ENCODE measurements at regions not wholly inside any gene's neighbourhood (a gene's known extent, or its start where the extent isn't known, plus 50 kb on each side); places are given as distances from the start of the nearest gene placed in this dataset.

DNA sequence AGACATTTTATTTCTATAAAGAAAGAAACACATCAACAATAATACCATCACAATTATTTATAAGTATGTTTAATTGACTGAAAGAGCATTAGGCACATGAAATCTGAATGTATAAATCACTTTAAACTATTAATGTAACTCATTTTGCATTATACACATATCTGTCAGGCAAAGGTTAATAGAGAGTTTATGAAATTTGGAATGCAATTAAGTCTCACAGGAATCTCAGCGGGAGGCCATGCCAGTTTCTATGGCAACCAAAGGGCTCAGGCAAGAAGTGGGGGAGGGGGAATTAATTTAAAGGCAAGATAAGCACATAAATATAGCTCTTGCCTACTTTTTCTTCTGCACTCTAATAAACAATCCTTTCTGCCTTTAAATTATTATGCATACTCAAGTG lies 152.6 kb downstream of the SLC16A9 start:
- no peak overlapping the region for H2AFZ ChIP-seq
- TF ChIP-seq EZH2 (IDR thresholded peaks at IDR 0.05; ENCODE audit: low read depth), result no peak
- TF ChIP-seq, protein P1, sequence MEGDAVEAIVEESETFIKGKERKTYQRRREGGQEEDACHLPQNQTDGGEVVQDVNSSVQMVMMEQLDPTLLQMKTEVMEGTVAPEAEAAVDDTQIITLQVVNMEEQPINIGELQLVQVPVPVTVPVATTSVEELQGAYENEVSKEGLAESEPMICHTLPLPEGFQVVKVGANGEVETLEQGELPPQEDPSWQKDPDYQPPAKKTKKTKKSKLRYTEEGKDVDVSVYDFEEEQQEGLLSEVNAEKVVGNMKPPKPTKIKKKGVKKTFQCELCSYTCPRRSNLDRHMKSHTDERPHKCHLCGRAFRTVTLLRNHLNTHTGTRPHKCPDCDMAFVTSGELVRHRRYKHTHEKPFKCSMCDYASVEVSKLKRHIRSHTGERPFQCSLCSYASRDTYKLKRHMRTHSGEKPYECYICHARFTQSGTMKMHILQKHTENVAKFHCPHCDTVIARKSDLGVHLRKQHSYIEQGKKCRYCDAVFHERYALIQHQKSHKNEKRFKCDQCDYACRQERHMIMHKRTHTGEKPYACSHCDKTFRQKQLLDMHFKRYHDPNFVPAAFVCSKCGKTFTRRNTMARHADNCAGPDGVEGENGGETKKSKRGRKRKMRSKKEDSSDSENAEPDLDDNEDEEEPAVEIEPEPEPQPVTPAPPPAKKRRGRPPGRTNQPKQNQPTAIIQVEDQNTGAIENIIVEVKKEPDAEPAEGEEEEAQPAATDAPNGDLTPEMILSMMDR (conservative IDR thresholded peaks at IDR 0.05), result no peak
- H3K9me3 ChIP-seq (ENCODE audit: insufficient read depth, low read depth), result no peaks in the 10 kb centered on the region
- no peaks in the 10 kb centered on the region for H3K9me2 ChIP-seq (ENCODE audit: insufficient read depth)
- no peaks in the 10 kb centered on the region for H4K20me1 ChIP-seq (ENCODE audit: insufficient read depth)
- H3K4me3 ChIP-seq, result no peak overlapping the region
- H3K36me3 ChIP-seq (ENCODE audit: low read depth), result no peaks in the 10 kb centered on the region
- H3K4me1 ChIP-seq (replicated peaks; ENCODE audit: insufficient read depth), result no peaks in the 10 kb centered on the region
- intact Hi-C loops (cut with micrococcal nuclease; ENCODE audit: unreplicated experiment), result no loop called here
- no TSS peak for BruUV-seq (replicated peaks)
- H3K27me3 ChIP-seq (ENCODE audit: insufficient read depth, low read depth), result no peaks in the 10 kb centered on the region
- H3K27ac ChIP-seq, result no peak overlapping the region
- ChIA-PET POLR2A (ENCODE audit: unreplicated experiment) (no interaction called here), CTCF (no interaction called here)
- H3K79me2 ChIP-seq (ENCODE audit: low read depth), result no peaks in the 10 kb centered on the region
- no peaks in the 10 kb centered on the region for H3F3A ChIP-seq (ENCODE audit: insufficient read depth, low read depth)
- no peak overlapping the region for H3K4me2 ChIP-seq
- no peak for DNase-seq

GRCh38 chr10:59553162-59553900 lies 156.3 kb downstream of the SLC16A9 start:
- TF ChIP-seq, protein P1 (conservative IDR thresholded peaks at IDR 0.05), result no peak
- no peak for TF ChIP-seq EZH2 (IDR thresholded peaks at IDR 0.05; ENCODE audit: low read depth)
- Histone ChIP-seq H3K27me3 (ENCODE audit: insufficient read depth, low read depth) (no peaks in the 10 kb centered on the region), H2AFZ (no peak overlapping the region), H4K20me1 (ENCODE audit: insufficient read depth) (no peaks in the 10 kb centered on the region), H3K4me3 (no peak overlapping the region), H3K79me2 (ENCODE audit: low read depth) (no peaks in the 10 kb centered on the region), H3K4me1 (replicated peaks; ENCODE audit: insufficient read depth) (no peaks in the 10 kb centered on the region), H3F3A (ENCODE audit: insufficient read depth, low read depth) (no peaks in the 10 kb centered on the region), H3K9me3 (ENCODE audit: insufficient read depth, low read depth) (no peaks in the 10 kb centered on the region), H3K27ac (no peak overlapping the region), H3K9me2 (ENCODE audit: insufficient read depth) (no peaks in the 10 kb centered on the region), H3K36me3 (ENCODE audit: low read depth) (no peaks in the 10 kb centered on the region), H3K4me2 (no peak overlapping the region)
- DNase-seq, result no peak
- ChIA-PET POLR2A (ENCODE audit: unreplicated experiment) (no interaction called here), CTCF (no interaction called here)
- intact Hi-C loops (cut with micrococcal nuclease; ENCODE audit: unreplicated experiment), result no loop called here
- no TSS peak for BruUV-seq (replicated peaks)

- Histone ChIP-seq H3K27me3 (ENCODE audit: insufficient read depth, low read depth) (no peaks in the 10 kb centered on the region), H3K36me3 (ENCODE audit: low read depth) (no peaks in the 10 kb centered on the region), H3K27ac (no peak overlapping the region), H3K4me2 (no peak overlapping the region), H3K9me2 (ENCODE audit: insufficient read depth) (no peaks in the 10 kb centered on the region), H3K79me2 (ENCODE audit: low read depth) (no peaks in the 10 kb centered on the region), H4K20me1 (ENCODE audit: insufficient read depth) (no peaks in the 10 kb centered on the region), H3K4me3 (no peak overlapping the region), H2AFZ (no peak overlapping the region), H3F3A (ENCODE audit: insufficient read depth, low read depth) (no peaks in the 10 kb centered on the region), H3K4me1 (replicated peaks; ENCODE audit: insufficient read depth) (no peaks in the 10 kb centered on the region), H3K9me3 (ENCODE audit: insufficient read depth, low read depth) (no peaks in the 10 kb centered on the region)
- no TSS peak for BruUV-seq (replicated peaks)
- ChIA-PET POLR2A (ENCODE audit: unreplicated experiment) (no interaction called here), CTCF (no interaction called here)
- TF ChIP-seq, protein P1 (conservative IDR thresholded peaks at IDR 0.05), result no peak
- TF ChIP-seq EZH2 (IDR thresholded peaks at IDR 0.05; ENCODE audit: low read depth), result no peak
- intact Hi-C loops (cut with micrococcal nuclease; ENCODE audit: unreplicated experiment), result no loop called here
- no peak for DNase-seq
These were observed 159.6 kb downstream of the SLC16A9 start for GRCh38 chr10:59550061-59550460.
